H1 (cell line): ENCODE measurements at regions not wholly inside any gene's neighbourhood (a gene's known extent, or its start where the extent isn't known, plus 50 kb on each side); places are given as distances from the start of the nearest gene placed in this dataset.

ENCODE experiments used
- CTCF ChIA-PET: fragments of 300-600 bp; sonication (Branson Sonifier 250); formaldehyde crosslinking; loops from one replicate; lab custom pipeline; 2021; ENCODE audit not compliant: partially characterized antibody; lab: Charles Lee
- POLR2A ChIA-PET: fragments of 300-600 bp; sonication (Branson Sonifier 250); formaldehyde crosslinking; loops from one replicate; lab custom pipeline; 2021; ENCODE audit warnings: inconsistent platforms; ENCODE audit not compliant: partially characterized antibody; lab: Charles Lee
- DNase-seq, 2 experiments: peaks; one replicate each; pipeline versions ENCODE4 v3.0.0 to v3.0.0-alpha.2; 2010 to 2022; ENCODE audit warnings: low spot score in 2 of 2, low read depth in 1 of 2, mixed read lengths in 1 of 2
- FAIRE-seq: peaks from 2 replicates; lab custom pipeline; 2011; peaks lifted over from hg19 to GRCh38; lab: Jason Lieb, UNC
- H2AFZ ChIP-seq: 2 replicates; pipeline ENCODE4 v1.8.1; 2012; ENCODE audit warnings: low read length, inconsistent platforms
- H2AK5ac ChIP-seq: 2 replicates; pipeline ENCODE4 v1.6.1; 2013; ENCODE audit warnings: low read depth, low read length
- H2BK120ac ChIP-seq: replicated peaks from 2 replicates; pipeline ENCODE3; 2013; ENCODE audit warnings: low read depth, low read length, inconsistent platforms
- H2BK12ac ChIP-seq: 2 replicates; pipeline ENCODE4 v1.6.1; 2013; ENCODE audit warnings: low read depth, low read length
- H2BK15ac ChIP-seq: 2 replicates; pipeline ENCODE4 v1.6.1; 2013; ENCODE audit warnings: low read length
- H2BK20ac ChIP-seq: 2 replicates; pipeline ENCODE4 v1.6.1; 2013; ENCODE audit warnings: low read length
- H2BK5ac ChIP-seq: 2 replicates; pipeline ENCODE4 v1.6.1; 2013; ENCODE audit warnings: low read depth, low read length
- H3K14ac ChIP-seq: 2 replicates; pipeline ENCODE4 v1.6.1; 2013; ENCODE audit warnings: inconsistent platforms; ENCODE audit not compliant: insufficient read length
- H3K18ac ChIP-seq: 2 replicates; pipeline ENCODE4 v1.6.1; 2013; ENCODE audit warnings: low read length; ENCODE audit errors: extremely low read depth
- H3K23ac ChIP-seq: 2 replicates; pipeline ENCODE4 v1.6.1; 2013; ENCODE audit warnings: inconsistent platforms; ENCODE audit not compliant: insufficient read length
- H3K23me2 ChIP-seq: 2 replicates; pipeline ENCODE4 v1.6.1; 2013; ENCODE audit warnings: low read depth, low read length
- H3K27ac ChIP-seq: 2 replicates; pipeline ENCODE4 v1.6.1; 2011; ENCODE audit warnings: low read depth, low read length, inconsistent platforms
- H3K27me3 ChIP-seq, 4 experiments: replicated peaks in 1 of 4; 1 replicate in 1 of 4; 2 replicates in 3 of 4; pipeline versions ENCODE4 v1.6.1 to v1.8.1; 2011 to 2013; ENCODE audit warnings: low read length in 3 of 4, mild to moderate bottlenecking in 3 of 4, inconsistent platforms in 2 of 4, mixed read lengths in 2 of 4, moderate library complexity in 1 of 4; ENCODE audit not compliant: control insufficient read depth in 3 of 4, insufficient read depth in 3 of 4; ENCODE audit errors: extremely low read depth in 1 of 4
- H3K36me3 ChIP-seq, 4 experiments: 2 replicates each; pipeline versions ENCODE4 v1.6.1 to v1.8.1; 2011 to 2013; ENCODE audit warnings: mild to moderate bottlenecking in 4 of 4, low read length in 3 of 4, moderate library complexity in 2 of 4, control low read depth in 1 of 4, inconsistent platforms in 1 of 4; ENCODE audit not compliant: insufficient read depth in 4 of 4, control insufficient read depth in 2 of 4
- H3K4ac ChIP-seq: replicated peaks from 2 replicates; pipeline ENCODE3; 2013; ENCODE audit warnings: low read length, low read depth, mixed read lengths, inconsistent platforms; ENCODE audit not compliant: insufficient read length
- H3K4me1 ChIP-seq, 4 experiments: replicated peaks in 1 of 4; 1 replicate in 1 of 4; 2 replicates in 3 of 4; pipeline versions ENCODE4 v1.6.1 to v1.8.1; 2011 to 2013; ENCODE audit warnings: low read length in 3 of 4, inconsistent platforms in 2 of 4, mixed read lengths in 1 of 4; ENCODE audit not compliant: insufficient read depth in 4 of 4, control insufficient read depth in 3 of 4
- H3K4me2 ChIP-seq, 2 experiments: 2 replicates each; pipeline versions ENCODE4 v1.6.1 to v1.8.1; 2011 to 2013; ENCODE audit warnings: low read depth in 2 of 2, low read length in 2 of 2, control low read depth in 1 of 2, inconsistent platforms in 1 of 2, mild to moderate bottlenecking in 1 of 2; ENCODE audit not compliant: insufficient read depth in 1 of 2
- H3K4me3 ChIP-seq, 4 experiments: fragments of 200-600, 300-600 bp in 1 of 4; sonication (generic), shearing (Covaris generic), sonication (Bioruptor Twin) in 1 of 4; 2 replicates each; pipeline versions ENCODE4 v1.5.1 to v1.8.1; 2011 to 2016; ENCODE audit warnings: low read length in 4 of 4, low read depth in 3 of 4, control low read depth in 2 of 4, inconsistent platforms in 2 of 4, mild to moderate bottlenecking in 2 of 4, mixed read lengths in 1 of 4, moderate library complexity in 1 of 4; ENCODE audit not compliant: insufficient read depth in 2 of 4; ENCODE audit errors: extremely low read depth in 1 of 4
- H3K56ac ChIP-seq: replicated peaks from 2 replicates; pipeline ENCODE3; 2013; ENCODE audit warnings: low read depth, mild to moderate bottlenecking, mixed read lengths, low read length, inconsistent platforms; ENCODE audit not compliant: insufficient read length
- H3K79me1 ChIP-seq: 2 replicates; pipeline ENCODE4 v1.6.1; 2013; ENCODE audit warnings: low read depth, low read length, control low read depth
- H3K79me2 ChIP-seq, 2 experiments: 2 replicates each; pipeline versions ENCODE4 v1.6.1 to v1.8.1; 2012 to 2013; ENCODE audit warnings: low read length in 2 of 2, mild to moderate bottlenecking in 2 of 2, inconsistent platforms in 1 of 2; ENCODE audit not compliant: insufficient read depth in 2 of 2, control insufficient read depth in 1 of 2
- H3K9ac ChIP-seq, 4 experiments: replicated peaks in 1 of 4; 1 replicate in 1 of 4; 2 replicates in 3 of 4; pipeline versions ENCODE4 v1.6.1 to v1.8.1; 2011 to 2013; ENCODE audit warnings: low read depth in 3 of 4, low read length in 3 of 4, control low read depth in 2 of 4, mild to moderate bottlenecking in 2 of 4, moderate library complexity in 2 of 4, inconsistent platforms in 1 of 4; ENCODE audit errors: extremely low read depth in 1 of 4
- H3K9me3 ChIP-seq, 2 experiments: 2 replicates each; pipeline versions ENCODE4 v1.6.1 to v1.8.1; 2012 to 2013; ENCODE audit warnings: mild to moderate bottlenecking in 2 of 2, moderate library complexity in 2 of 2, control low read depth in 1 of 2, inconsistent platforms in 1 of 2, low read depth in 1 of 2, low read length in 1 of 2, mixed read lengths in 1 of 2; ENCODE audit not compliant: insufficient read depth in 2 of 2
- H4K20me1 ChIP-seq, 2 experiments: replicated peaks in 1 of 2; 2 replicates each; pipeline versions ENCODE3 to v1.8.1; 2011 to 2013; ENCODE audit warnings: inconsistent platforms in 2 of 2, low read length in 2 of 2, mild to moderate bottlenecking in 1 of 2; ENCODE audit not compliant: insufficient read depth in 2 of 2, control insufficient read depth in 1 of 2
- H4K5ac ChIP-seq: 2 replicates; pipeline ENCODE4 v1.6.1; 2013; ENCODE audit warnings: low read length, low read depth, mixed read lengths, inconsistent platforms; ENCODE audit not compliant: insufficient read length
- H4K8ac ChIP-seq: 2 replicates; pipeline ENCODE4 v1.8.0; 2013; ENCODE audit warnings: mild to moderate bottlenecking, moderate library complexity, low read length, inconsistent platforms; ENCODE audit not compliant: insufficient read depth; ENCODE audit errors: extremely low read depth
- H4K91ac ChIP-seq: replicated peaks from 2 replicates; pipeline ENCODE3; 2013; ENCODE audit warnings: low read length, mixed read lengths, inconsistent platforms; ENCODE audit not compliant: insufficient read length
- GABPA ChIP-seq: IDR thresholded peaks from 2 replicates; pipeline ENCODE4 v1.6.1; 2011; ENCODE audit warnings: mild to moderate bottlenecking, low read length, moderate library complexity, borderline replicate concordance; ENCODE audit not compliant: insufficient read depth
- KDM4A ChIP-seq: IDR thresholded peaks from one replicate; pipeline ENCODE4 v1.7.1; 2012; ENCODE audit warnings: low read depth, mild to moderate bottlenecking, moderate library complexity, low read length, inconsistent platforms; ENCODE audit not compliant: severe bottlenecking
- MAFK ChIP-seq: IDR thresholded peaks from 2 replicates; pipeline ENCODE4 v1.6.1; 2012; ENCODE audit warnings: low read depth, mild to moderate bottlenecking, improper control_type of control experiment, low read length
- RAD21 ChIP-seq, 2 experiments: IDR thresholded peaks in 1 of 2; conservative IDR thresholded peaks in 1 of 2; 2 replicates each; pipeline ENCODE4 v1.6.1; 2011; ENCODE audit warnings: low read depth in 2 of 2, low read length in 2 of 2, improper control_type of control experiment in 1 of 2, inconsistent platforms in 1 of 2, mild to moderate bottlenecking in 1 of 2, moderate library complexity in 1 of 2
- RNF2 ChIP-seq: fragments of 200-900, 300-1000 bp; sonication (generic); IDR thresholded peaks from 2 replicates; pipeline ENCODE4 v1.7.1; 2016; ENCODE audit warnings: borderline replicate concordance, low read depth, mild to moderate bottlenecking, antibody characterized with exemption, low read length; ENCODE audit not compliant: poor library complexity, severe bottlenecking; ENCODE audit errors: missing control alignments
- SRF ChIP-seq: IDR thresholded peaks from 2 replicates; pipeline ENCODE4 v1.6.1; 2011; ENCODE audit warnings: mild to moderate bottlenecking, low read depth, low read length, moderate library complexity
- TCF12 ChIP-seq: IDR thresholded peaks from 2 replicates; pipeline ENCODE4 v1.6.1; 2011; ENCODE audit warnings: low read depth, mild to moderate bottlenecking, low read length
- WGBS, 2 experiments: shearing (Covaris generic) in 1 of 2; methylation state at CpG; one replicate each; pipeline versions ENCODE4 v1.1.6 to v1.1.7; 2013 to 2015; ENCODE audit warnings: low lambda C conversion rate in 2 of 2, mixed read lengths in 2 of 2, inconsistent platforms in 1 of 2, low coverage in 1 of 2, missing lambda C conversion rate in 1 of 2; ENCODE audit not compliant: insufficient replicate concordance in 2 of 2, insufficient coverage in 1 of 2, insufficient read length in 1 of 2; ENCODE audit errors: extremely low coverage in 1 of 2, missing lambda C conversion rate in 1 of 2; 5-methylcytosine and 5-hydroxymethylcytosine counted together
- TF ChIP-seq, protein P1 (sequence below): IDR thresholded peaks from 2 replicates; pipeline ENCODE4 v1.6.1; 2011; ENCODE audit warnings: low read length, improper control_type of control experiment

DNA sequence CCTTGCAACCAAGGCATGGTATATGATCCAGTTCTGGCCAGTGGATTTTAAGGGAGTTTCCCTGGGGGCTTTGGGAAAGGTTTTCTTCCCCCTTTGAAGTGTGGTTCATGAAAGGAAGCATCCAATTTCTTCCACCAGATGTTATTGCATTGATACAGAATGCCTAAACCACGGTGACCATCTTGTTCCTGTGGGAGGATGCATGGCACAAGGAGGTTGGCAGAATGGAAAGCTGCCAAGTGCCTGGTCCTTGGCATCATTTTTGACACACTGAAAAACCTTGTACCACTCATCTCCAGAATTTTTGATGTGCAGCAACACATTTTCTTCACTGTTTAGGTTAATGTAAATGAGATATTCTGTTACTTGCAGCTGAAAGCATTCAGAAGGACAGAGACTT, 55.2 kb upstream of the CXCR4 start:
- no peaks in the 10 kb centered on the region for H3K4me1 ChIP-seq
- no peak overlapping the region for H3K56ac ChIP-seq
- H2BK12ac ChIP-seq: no peak overlapping the region
- H4K8ac ChIP-seq: no peak overlapping the region
- no peak overlapping the region for H3K4ac ChIP-seq
- no peak overlapping the region for H4K5ac ChIP-seq
- H2BK20ac ChIP-seq: no peak overlapping the region
- no peak for FAIRE-seq
- H2BK5ac ChIP-seq: no peak overlapping the region
- no peak overlapping the region for H3K4me2 ChIP-seq
- H3K23ac ChIP-seq: no peak overlapping the region
- H3K9me3 ChIP-seq: no peaks in the 10 kb centered on the region
- no peak overlapping the region for H3K4me3 ChIP-seq
- H3K79me1 ChIP-seq: no peaks in the 10 kb centered on the region
- H2BK15ac ChIP-seq: no peak overlapping the region
- no peak for DNase-seq
- ChIA-PET POLR2A (no interaction called here), CTCF (no interaction called here)
- no peaks in the 10 kb centered on the region for H3K79me2 ChIP-seq
- H2AK5ac ChIP-seq: no peak overlapping the region
- no peak overlapping the region for H3K14ac ChIP-seq
- no peaks in the 10 kb centered on the region for H3K36me3 ChIP-seq
- H3K27me3 ChIP-seq: peaks cover 0 to 1% (median 0%) of the 10 kb centered on the region in 4 experiments; a peak in 2 of 7 replicates
- no peak overlapping the region for H4K91ac ChIP-seq
- H3K9ac ChIP-seq: no peak overlapping the region
- H3K27ac ChIP-seq: no peak overlapping the region
- no peak overlapping the region for H3K18ac ChIP-seq
- H4K20me1 ChIP-seq: no peaks in the 10 kb centered on the region
- 82% methylated on average over 1 of the region's 1 CpG; no CpG with 5 or more reads in 1 of the 2 experiments for WGBS, 2 experiments
- no peak overlapping the region for H2AFZ ChIP-seq
- no peaks in the 10 kb centered on the region; the same call in 1 of the 2 replicates for H3K23me2 ChIP-seq
- H2BK120ac ChIP-seq: no peak overlapping the region
- no peak for TF ChIP-seq RNF2
- no peak for TF ChIP-seq MAFK
- TF ChIP-seq RAD21 (IDR thresholded peaks at IDR 0.05 in 1 of 2, conservative IDR thresholded peaks at IDR 0.05 in 1 of 2; ENCODE audit: low read depth in 2 of 2, low read length in 2 of 2): no peak
- TF ChIP-seq, protein P1, sequence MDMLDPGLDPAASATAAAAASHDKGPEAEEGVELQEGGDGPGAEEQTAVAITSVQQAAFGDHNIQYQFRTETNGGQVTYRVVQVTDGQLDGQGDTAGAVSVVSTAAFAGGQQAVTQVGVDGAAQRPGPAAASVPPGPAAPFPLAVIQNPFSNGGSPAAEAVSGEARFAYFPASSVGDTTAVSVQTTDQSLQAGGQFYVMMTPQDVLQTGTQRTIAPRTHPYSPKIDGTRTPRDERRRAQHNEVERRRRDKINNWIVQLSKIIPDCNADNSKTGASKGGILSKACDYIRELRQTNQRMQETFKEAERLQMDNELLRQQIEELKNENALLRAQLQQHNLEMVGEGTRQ: no peak
- TF ChIP-seq GABPA: no peak
- TF ChIP-seq KDM4A: no peak
- no peak for TF ChIP-seq SRF
- TF ChIP-seq TCF12: no peak
